Heart right ventricle (tissue), 16 donors: ENCODE measurements at regions not wholly inside any gene's neighbourhood (a gene's known extent, or its start where the extent isn't known, plus 50 kb on each side); places are given as distances from the start of the nearest gene placed in this dataset.
"Not testable (repeated sequence)": the region's sequence is repeated elsewhere in the genome, so short reads cannot be mapped to it uniquely, and the experiment has no call there.

Experiments
- ATAC-seq, 8 donors: fragments of 200-7000 bp; cut with Tn5 transposase; one replicate each; pipeline ENCODE4 v1.9.1; 2020; ENCODE audit warnings: mild to moderate bottlenecking in 8 of 8, moderate library complexity in 8 of 8, moderate number of reproducible peaks in 1 of 8
- DNase-seq, 2 donors: peaks; one replicate each; pipeline ENCODE4 v3.0.0-alpha.2; 2020
- H3K27ac ChIP-seq, 10 donors: fragments of 200-600 bp; sonication (generic) in 2 of 10; one replicate each; pipeline versions ENCODE4 v1.5.0 to v1.8.0; 2020 to 2022; ENCODE audit warnings: mild to moderate bottlenecking in 3 of 10
- H3K27me3 ChIP-seq, 7 donors: fragments of 200-600 bp; one replicate each; pipeline ENCODE4 v1.8.0; 2021 to 2022; ENCODE audit warnings: mild to moderate bottlenecking in 2 of 7
- H3K36me3 ChIP-seq, 9 donors: fragments of 200-600 bp; sonication (generic) in 1 of 9; one replicate each; pipeline versions ENCODE4 v1.5.0 to v1.8.0; 2020 to 2022; ENCODE audit warnings: mild to moderate bottlenecking in 2 of 9
- H3K4me1 ChIP-seq, 9 donors: fragments of 200-600 bp; sonication (generic) in 1 of 9; one replicate each; pipeline versions ENCODE4 v1.5.0 to v1.8.0; 2020 to 2022; ENCODE audit warnings: mild to moderate bottlenecking in 4 of 9
- H3K4me3 ChIP-seq, 10 donors: fragments of 200-600 bp; sonication (generic) in 2 of 10; one replicate each; pipeline versions ENCODE4 v1.5.0 to v1.8.0; 2020 to 2022; ENCODE audit warnings: mild to moderate bottlenecking in 7 of 10, moderate library complexity in 2 of 10
- H3K9me3 ChIP-seq, 11 donors: fragments of 200-600 bp in 10 of 11; sonication (generic) in 2 of 11; one replicate each; pipeline versions ENCODE4 v1.5.0 to v1.8.0; 2013 to 2022; ENCODE audit warnings: mild to moderate bottlenecking in 2 of 11, control low read depth in 1 of 11, moderate library complexity in 1 of 11
- CTCF ChIP-seq, 9 donors: fragments of 200-600 bp; sonication (generic) in 2 of 9; IDR thresholded peaks; one replicate each; pipeline versions ENCODE4 v1.5.0 to v1.8.0; 2021 to 2022; ENCODE audit warnings: antibody characterized with exemption in 9 of 9, mild to moderate bottlenecking in 5 of 9, moderate library complexity in 1 of 9
- WGBS, 2 donors: extraction: QIAGEN DNeasy Blood & Tissue Kit; methylation state at CpG; one replicate each; pipeline ENCODE4 v1.1.7; 2013; ENCODE audit warnings: inconsistent platforms in 1 of 2; 5-methylcytosine and 5-hydroxymethylcytosine counted together
- intact Hi-C, 10 donors: fragments of 100-400 bp; cut with DNase I; formaldehyde crosslinking; loops; one replicate each; pipeline versions ENCODE4 v1.11.1 to v1.14.2; 2022
- donor health status: Arrhythmogenic right ventricular cardiomyopathy.
- donor health status: ischemic (EF 13 %, LVEDD 7.1; RV severe dilation, severe dysfunction).
- donor health status: healthy with polysubstance abuse.
- donor health status: DM: no; HTN: yes; CAD: no.
- donor health status: DM: no; HTN: no; CAD: no.
- donor health status: ischemic (EF 25% LVEDD 6.9; RV normal size, moderate dysfunction).
- donor health status: ischemic (EF 25% LVEDD 5.7; RV mildly dilated, moderate dysfunction).
- donor health status: healthy.
- donor health status: DM: yes; HTN: yes; CAD: no.
- donor health status: Ischemic cardiomyopathy.
- donor health status: ischemic (EF 35%, LVEDD 5.7; RV mildly dilated, moderate dysfunction).
- donor health status: nonischemic (EF 11% LVEDD 7.7; RV severe dilation, severe dysfunction).
- donor health status: DM: yes; HTN: yes; CAD: no.
- donor health status: PGD.
- donor health status: ischemic (EF 29% LVEDD 5.4; RV normal size, mild dysfunction).
- donor health status: nonischemic (EF 23%, LVEDD 6.1; RV moderate dilation, normal function).

- H3K4me1 ChIP-seq, DNase-seq, H3K27me3 ChIP-seq, H3K4me3 ChIP-seq, intact Hi-C loops, H3K27ac ChIP-seq, H3K36me3 ChIP-seq: not testable (repeated sequence)
- peak in 7 of 8 donors; percentile 40 to 76 (median 51) for ATAC-seq
- 51 to 59% methylated on average over 8 of the region's 8 CpGs for whole genome bisulfite sequencing, 2 donors
- peaks cover 0 to 55% (median 4%) of the 10 kb centered on the region in 11 donors for H3K9me3 ChIP-seq
Measured at GRCh38 chr2:89828961-89829631, 1137.6 kb downstream of the RPIA start.

- H3K4me1 ChIP-seq = no peaks in the 10 kb centered on the region
- no peak overlapping the region for H3K27ac ChIP-seq
- DNase-seq (no peak), ATAC-seq (peak in 4 of 8 donors; percentile 24 to 41 (median 32))
- no peaks in the 10 kb centered on the region for H3K27me3 ChIP-seq
- no peaks in the 10 kb centered on the region for H3K36me3 ChIP-seq
- no peak for TF ChIP-seq CTCF (IDR thresholded peaks at IDR 0.05)
- intact Hi-C loops = loop anchor here in 1 of 10 donors (5.0 kb wide), 1 partner anchor 48 kb away; no protein-coding TSS in a partner anchor
- WGBS, 2 donors = 70% methylated on average over 6 of the region's 6 CpGs
- peaks cover 0 to 47% (median 4%) of the 10 kb centered on the region in 11 donors for H3K9me3 ChIP-seq
- no peak overlapping the region for H3K4me3 ChIP-seq
Measured at GRCh38 chr2:89829828-89830227, 1138.4 kb downstream of the RPIA start.

- H3K4me3 ChIP-seq, H3K4me1 ChIP-seq, H3K27me3 ChIP-seq, DNase-seq, H3K27ac ChIP-seq, H3K36me3 ChIP-seq: not testable (repeated sequence)
- peak; percentile 61 to 85 (median 71) for ATAC-seq
- WGBS, 2 donors = 65 to 66% methylated on average over 14 of the region's 14 CpGs
- intact Hi-C loops = loop anchor here in 1 of 10 donors (5.0 kb wide), 1 partner anchor 48 kb away; no protein-coding TSS in a partner anchor
- peaks cover 0 to 43% (median 4%) of the 10 kb centered on the region in 11 donors for H3K9me3 ChIP-seq
Measured at GRCh38 chr2:89830341-89831218, 1139.1 kb downstream of the RPIA start.

GRCh38 chr2:89831641-89832498 lies 1140.4 kb downstream of the RPIA start:
- H3K36me3 ChIP-seq = no peaks in the 10 kb centered on the region
- DNase-seq (no peak), ATAC-seq (no peak)
- H3K27ac ChIP-seq = no peak overlapping the region
- peaks cover 0 to 40% (median 4%) of the 10 kb centered on the region in 11 donors for H3K9me3 ChIP-seq
- WGBS, 2 donors = 68% methylated on average over 17 of the region's 17 CpGs
- intact Hi-C loops = loop anchor here in 1 of 10 donors (5.0 kb wide), 1 partner anchor 50 kb away; no protein-coding TSS in a partner anchor
- H3K27me3 ChIP-seq = no peaks in the 10 kb centered on the region
- no peaks in the 10 kb centered on the region for H3K4me1 ChIP-seq
- TF ChIP-seq CTCF (IDR thresholded peaks at IDR 0.05) = no peak
- no peak overlapping the region for H3K4me3 ChIP-seq
